HG03460 (cell line): ENCODE measurements at regions not wholly inside any gene's neighbourhood (a gene's known extent, or its start where the extent isn't known, plus 50 kb on each side); places are given as distances from the start of the nearest gene placed in this dataset.
"Not testable (repeated sequence)": the region's sequence is repeated elsewhere in the genome, so short reads cannot be mapped to it uniquely, and the experiment has no call there.

ENCODE experiments used
- ATAC-seq: cut with Tn5 transposase; IDR thresholded peaks from one replicate; pipeline ENCODE4 v1.9.1; 2021; ENCODE audit not compliant: unreplicated experiment

DNA sequence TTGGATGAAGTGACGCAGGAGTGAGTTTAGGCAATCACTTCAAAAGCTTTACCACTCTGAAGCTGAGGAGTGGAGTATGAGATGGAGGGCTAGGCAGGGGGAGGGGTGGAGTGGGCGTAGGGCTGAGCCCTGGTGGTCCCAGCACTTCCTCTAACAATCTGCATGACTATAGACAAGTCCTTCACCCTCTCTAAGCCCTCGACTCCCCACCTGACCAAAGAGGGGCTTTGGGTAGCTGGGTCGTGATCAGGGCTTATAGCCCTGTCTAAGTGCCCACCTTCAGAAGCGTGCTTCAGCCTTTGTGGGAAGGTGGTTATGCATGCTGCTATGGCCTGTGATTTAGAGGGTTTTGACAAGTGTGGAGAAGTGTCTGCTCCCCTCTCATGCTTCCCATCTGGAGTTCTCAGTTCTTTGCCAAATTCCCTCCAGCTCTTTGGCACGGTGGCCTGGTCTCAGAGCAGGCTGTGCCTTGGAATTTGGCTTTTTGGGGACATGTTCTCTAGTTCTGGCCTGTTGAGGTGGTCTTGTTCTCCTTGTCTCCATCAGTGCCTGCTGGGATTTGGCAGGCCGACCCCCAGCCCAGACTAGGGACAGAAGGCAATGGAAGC is 53.0 kb downstream of the ACTBL2 start:
- ATAC-seq, result no peak

DNA sequence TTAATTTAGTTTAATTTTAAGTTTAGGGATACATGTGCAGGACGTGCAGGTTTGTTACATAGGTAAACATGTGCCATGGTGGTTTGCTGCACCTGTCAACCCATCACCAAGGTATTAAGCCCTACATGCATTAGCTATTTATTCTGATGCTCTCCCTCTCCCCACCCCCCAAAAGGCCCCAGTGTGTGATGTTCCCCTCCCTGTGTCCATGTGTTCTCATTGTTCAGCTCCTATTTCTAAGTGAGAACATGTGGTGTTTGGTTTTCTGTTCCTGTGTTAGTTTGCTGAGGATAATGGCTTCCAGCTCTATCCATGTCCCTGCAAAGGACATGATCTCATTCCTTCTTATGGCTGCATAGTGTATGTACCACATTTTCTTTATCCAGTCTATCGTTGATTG is 53.6 kb downstream of the ACTBL2 start:
- not testable (repeated sequence) for ATAC-seq

DNA sequence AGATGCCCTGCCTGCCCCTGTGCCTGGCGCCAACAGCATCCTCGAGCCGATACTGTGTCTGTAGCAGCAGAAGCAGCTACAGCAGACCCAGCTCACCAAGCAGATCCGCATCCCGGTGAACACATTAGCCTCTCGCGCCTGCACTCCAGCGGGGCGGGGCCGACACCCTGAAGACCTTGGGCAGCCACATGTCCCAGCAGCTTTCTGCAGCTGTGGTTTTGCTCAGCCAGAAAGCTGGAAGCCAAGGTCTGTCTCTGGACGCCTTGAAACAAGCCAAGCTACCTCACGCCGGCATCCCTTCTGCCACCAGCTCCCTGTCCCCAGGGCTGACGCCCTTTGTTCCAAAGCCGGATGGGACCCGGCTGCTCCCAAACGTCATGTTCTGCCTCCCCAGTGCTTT is 59.6 kb downstream of the ACTBL2 start:
- ATAC-seq, result no peak

- no peak for ATAC-seq
Observed at GRCh38 chr5:57422341-57422740, 60.3 kb downstream of the ACTBL2 start.

GRCh38 chr5:57420801-57421200 is 61.8 kb downstream of the ACTBL2 start:
- ATAC-seq, result no peak

DNA sequence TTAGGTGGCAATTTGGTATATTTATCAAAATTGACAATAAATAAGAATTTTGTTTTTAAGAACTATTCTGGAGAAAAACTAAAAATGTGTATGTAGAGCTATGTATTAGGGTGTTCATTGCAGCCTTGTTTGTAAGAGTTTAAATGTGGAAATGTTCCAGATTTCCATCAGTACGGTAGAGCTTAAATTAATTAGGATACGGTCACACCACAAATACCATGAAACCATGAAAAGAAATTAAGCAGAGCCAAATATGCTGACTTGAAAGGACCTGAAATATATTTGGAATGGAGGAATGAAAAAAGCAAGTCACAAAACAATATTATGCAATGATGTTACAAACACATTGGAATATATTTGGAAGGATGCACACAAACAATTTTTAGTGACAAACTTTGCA is 64.6 kb downstream of the ACTBL2 start:
- no peak for ATAC-seq

- no peak for ATAC-seq
Observed at GRCh38 chr5:57417320-57417719, 65.3 kb downstream of the ACTBL2 start.

DNA sequence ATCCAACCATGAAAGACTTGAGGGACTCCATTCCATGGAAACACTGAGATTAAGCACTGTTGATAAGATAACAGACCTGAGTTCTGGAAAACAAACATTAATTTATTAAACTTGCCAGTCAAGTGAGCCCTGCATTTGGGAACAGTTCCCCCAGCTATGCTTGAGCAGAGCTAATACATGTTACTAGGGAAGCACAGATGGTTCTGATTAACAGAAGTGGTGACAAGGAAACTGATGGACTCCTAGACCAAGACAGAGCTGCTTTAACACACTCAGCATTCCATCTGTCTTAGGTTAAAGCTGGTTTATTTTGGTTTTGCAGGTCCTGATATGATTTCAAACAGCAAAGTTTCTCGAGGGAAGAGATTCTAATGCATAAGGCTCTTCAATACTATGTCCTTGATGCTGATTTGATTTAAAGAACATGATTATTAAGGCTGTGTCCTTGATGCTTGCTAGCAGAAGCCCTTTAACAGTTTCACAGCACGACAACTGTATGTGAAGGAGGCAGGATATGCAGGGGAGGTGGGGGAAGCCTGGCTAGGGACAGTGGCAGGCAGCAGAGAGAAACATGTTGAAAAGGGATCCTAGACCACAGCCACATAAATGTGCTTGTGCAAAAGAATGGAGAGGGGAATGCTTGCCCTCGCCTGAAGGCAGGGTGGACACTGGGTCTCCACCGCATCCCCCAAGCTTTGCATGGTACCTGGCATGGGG is 66.2 kb downstream of the ACTBL2 start:
- ATAC-seq, result no peak

GRCh38 chr5:57414857-57415256 is 67.8 kb downstream of the ACTBL2 start:
- ATAC-seq, result no peak

DNA sequence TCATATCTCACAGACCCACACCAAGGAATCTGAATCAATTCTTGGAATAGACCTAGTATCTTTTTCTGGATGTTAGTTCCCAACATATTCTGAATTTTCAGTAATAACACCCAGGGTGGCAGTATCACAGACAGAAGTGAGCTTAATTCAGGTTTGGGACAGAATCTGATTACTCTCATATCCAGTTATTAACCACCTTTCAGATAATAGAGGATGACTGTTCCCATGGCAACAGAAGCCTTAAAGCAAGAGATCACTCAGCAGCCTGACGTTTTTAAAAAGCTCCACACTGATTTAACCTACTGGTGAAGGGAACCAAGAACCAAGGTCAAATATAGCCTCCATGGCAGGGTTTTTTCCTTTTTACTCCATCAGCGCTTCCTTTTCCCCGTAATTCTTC is 68.4 kb downstream of the ACTBL2 start:
- ATAC-seq, result no peak

DNA sequence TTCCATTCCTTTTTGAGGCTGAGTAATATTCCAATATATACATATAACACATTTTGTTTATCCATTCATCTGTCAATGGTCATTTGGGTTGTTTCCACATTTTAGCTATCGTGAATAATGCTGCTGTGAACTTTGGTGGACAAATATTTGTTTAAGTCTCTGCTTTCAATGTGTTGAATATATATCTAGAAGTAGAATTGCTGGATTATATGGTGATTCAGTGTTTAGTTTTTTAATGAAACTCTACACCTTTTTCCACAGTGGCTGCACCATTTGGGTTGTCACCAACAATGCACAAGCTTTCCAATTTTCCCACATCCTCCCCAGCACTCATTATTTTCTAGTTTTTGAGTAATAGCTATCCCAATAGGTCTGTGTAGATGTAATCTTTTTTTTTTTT is 69.5 kb downstream of the ACTBL2 start:
- no peak for ATAC-seq

- no peak for ATAC-seq
Observed at GRCh38 chr5:57412680-57413079, 69.9 kb downstream of the ACTBL2 start.

DNA sequence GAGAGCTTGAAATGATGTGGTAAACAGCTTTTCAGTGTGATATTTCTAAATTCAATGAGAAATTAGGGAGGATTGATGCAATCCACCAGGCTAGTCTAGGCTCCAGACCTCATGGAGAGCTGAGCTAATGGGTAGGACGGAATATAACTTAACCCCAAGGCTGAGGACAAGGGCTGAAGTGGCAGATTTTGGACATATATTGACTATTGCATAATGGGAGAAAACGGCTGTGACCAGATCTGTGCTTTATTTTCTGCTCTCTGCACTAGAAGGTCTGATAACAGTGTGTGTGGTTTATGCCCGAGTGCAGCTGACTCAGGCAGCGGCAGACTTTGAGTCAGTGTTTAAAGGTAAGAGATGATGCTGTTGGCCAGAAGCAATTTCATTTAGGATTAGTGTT is 70.6 kb downstream of the ACTBL2 start:
- ATAC-seq, result no peak

DNA sequence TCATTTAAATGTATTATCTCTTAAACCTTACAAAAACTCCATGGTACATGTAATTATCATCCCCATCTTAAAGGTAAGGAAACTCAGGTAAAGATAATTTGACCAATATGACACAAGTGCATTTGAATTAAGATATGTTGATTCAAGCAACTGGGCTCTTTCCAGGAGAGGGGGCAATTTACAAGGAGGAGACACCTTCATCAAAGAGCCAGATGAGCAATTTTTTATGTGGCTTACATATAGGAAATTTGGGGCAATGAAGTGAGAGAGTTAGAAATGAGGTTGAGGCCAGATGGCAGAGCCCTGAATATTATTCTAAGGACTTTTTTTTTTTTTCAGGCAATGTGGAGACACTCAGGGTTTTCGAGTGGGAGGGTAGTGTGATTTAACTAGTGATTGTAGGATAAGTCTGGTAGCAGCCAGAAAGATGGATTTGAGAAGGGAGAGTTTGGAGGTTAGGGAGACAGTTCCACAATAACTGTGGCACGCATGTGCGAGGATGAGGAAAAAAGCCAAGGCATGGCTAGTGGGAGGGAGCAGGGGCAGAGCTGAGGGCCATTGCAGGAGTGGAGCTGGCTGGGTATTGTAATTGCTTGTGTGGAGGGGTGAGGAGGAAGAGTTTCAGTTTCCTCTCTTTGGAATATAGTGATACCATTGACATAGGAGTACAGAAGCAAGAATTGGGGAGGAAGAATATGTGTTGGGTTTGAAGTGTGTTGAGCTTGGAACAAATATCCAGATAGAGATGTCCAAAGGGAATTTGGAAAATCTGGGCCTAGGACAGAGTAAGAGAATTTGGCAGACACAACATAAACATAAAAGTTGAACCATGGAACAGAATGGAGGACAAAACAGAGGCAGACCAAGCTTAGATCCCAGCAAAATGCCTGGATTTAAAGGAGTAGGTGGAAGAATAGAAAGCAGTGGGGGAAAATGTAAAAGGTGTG is 72.0 kb downstream of the ACTBL2 start:
- ATAC-seq, result no peak

- no peak for ATAC-seq
Observed at GRCh38 chr5:57408714-57409113, 73.9 kb downstream of the ACTBL2 start.

DNA sequence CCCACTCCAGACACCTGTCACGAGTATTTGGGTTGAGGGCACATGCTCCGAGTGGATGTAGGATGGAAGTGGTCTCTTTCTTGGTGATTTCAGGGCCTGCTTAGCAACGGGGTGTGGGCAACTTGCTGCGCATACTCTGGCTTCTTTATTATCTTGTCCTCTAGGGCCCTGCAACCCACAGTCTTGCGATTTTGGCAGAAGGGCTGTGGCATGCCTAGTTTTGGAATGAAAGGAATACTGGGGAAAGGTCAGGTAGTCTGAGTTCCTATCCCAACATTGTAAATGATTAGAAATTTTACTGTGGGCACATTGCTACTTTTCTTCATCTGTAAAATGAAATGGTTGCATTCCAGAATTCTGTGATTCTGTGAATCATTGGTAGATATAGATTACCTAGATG is 74.3 kb downstream of the ACTBL2 start:
- no peak for ATAC-seq

DNA sequence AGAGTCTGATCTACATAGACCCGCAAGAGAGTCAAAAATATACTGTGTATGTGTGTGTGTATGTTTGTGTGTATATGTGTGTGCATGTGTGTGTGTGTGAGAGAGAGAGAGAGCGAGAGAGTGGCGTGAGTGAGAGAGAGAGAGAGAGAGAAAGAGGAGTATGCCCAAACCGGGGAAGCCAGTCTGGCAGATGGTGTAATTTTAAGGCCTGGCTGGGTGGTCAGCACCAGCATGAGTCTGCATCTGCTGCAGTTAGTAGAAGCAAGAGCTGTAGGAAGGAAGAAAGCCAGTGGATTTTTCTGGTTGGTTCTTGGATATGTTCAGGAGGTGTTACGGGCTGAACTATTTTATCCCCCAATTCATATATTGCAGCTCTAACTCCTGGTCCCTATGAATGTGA is 75.2 kb downstream of the ACTBL2 start:
- ATAC-seq, result no peak

DNA sequence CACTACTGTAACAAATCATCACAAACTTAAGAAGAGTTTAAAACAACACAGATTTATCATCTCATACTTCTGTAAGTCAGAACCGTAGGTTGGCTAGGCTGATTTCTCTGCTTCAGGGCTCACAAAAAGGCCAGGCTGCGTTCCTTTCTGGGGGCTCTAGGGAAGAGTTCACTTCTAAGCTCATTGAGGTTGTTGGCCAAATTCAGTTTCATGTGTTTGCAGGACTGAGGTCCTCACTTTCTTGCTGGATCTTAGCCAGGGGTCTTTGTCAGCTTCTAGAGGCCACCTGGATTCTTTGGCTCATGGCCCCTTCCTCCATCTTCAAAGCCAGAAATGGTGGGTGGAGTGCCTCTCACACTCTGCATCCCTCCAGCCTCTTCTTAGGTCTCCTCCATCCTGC is 76.0 kb downstream of the ACTBL2 start:
- no peak for ATAC-seq

DNA sequence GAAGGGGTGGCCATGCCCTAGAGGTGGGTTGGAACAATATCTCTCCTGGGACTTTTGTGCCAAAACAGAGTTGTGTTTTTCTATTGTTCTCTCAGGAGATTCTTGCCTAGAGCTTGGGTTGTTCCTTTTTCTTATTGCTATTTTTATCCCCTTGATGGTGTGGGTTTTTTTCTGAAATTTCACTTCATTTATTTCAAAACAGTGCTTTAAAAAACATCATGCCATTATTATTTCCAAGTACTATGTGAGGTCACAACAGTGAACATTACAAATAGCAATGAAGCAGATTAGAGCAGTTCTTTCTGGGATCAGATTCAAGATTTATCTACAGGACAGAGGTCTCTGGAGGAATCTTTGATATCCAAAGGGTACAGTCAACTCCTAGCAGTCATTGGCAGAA is 76.6 kb downstream of the ACTBL2 start:
- ATAC-seq, result no peak

DNA sequence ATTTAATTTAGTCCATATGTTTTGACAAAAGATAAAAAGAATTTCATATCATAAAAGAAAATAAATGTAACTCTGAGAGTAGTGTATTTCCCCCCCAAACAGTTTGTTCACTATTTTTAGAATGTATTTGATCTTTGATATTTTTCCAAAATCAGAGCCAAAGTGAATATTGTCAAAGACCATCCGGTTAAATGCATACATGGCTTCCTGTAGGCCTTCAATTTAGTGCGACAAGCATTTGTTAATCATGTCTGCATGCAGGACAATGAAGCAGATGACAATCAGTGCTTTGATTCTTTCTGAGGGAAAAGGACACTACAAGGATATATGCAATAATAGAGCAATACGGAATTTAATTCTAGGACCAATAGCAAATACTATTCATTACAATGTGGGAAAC is 79.8 kb downstream of the ACTBL2 start:
- no peak for ATAC-seq

- no peak for ATAC-seq
Observed at GRCh38 chr5:57402348-57402747, 80.3 kb downstream of the ACTBL2 start.
